Mucosa of descending colon (tissue), 3 donors: ENCODE measurements at regions not wholly inside any gene's neighbourhood (a gene's known extent, or its start where the extent isn't known, plus 50 kb on each side); places are given as distances from the start of the nearest gene placed in this dataset.
A peak's percentile ranks its signal among the peaks of the same experiment; 100 is the strongest.
"Not testable (repeated sequence)": the region's sequence is repeated elsewhere in the genome, so short reads cannot be mapped to it uniquely, and the experiment has no call there.

Experiments used
- ATAC-seq: fragments of 200-7000 bp; cut with Tn5 transposase; one replicate; pipeline ENCODE4 v1.9.1; 2020; ENCODE audit warnings: mild to moderate bottlenecking, moderate library complexity
- DNase-seq, 3 donors: peaks; one replicate each; pipeline ENCODE4 v3.0.0-alpha.2; 2020
- H3K36me3 ChIP-seq: fragments of 200-600 bp; one replicate; pipeline ENCODE4 v1.8.0; 2021; ENCODE audit warnings: low read depth, mild to moderate bottlenecking
- H3K4me1 ChIP-seq: fragments of 200-600 bp; one replicate; pipeline ENCODE4 v1.8.0; 2021; ENCODE audit warnings: low read depth, mild to moderate bottlenecking
- H3K4me3 ChIP-seq: fragments of 200-600 bp; one replicate; pipeline ENCODE4 v1.8.0; 2021; ENCODE audit warnings: mild to moderate bottlenecking
- H3K9me3 ChIP-seq: fragments of 200-600 bp; one replicate; pipeline ENCODE4 v1.8.0; 2021; ENCODE audit warnings: mild to moderate bottlenecking
- intact Hi-C, 2 donors: fragments of 100-400 bp; cut with DNase I in 1 of 2; cut with micrococcal nuclease in 1 of 2; formaldehyde crosslinking; loops; one replicate each; pipeline versions ENCODE4 v1.11.0 to v1.11.1; 2022; cut with DNase I, micrococcal nuclease
- TF ChIP-seq, protein P1 (sequence below): fragments of 200-600 bp; IDR thresholded peaks from one replicate; pipeline ENCODE4 v1.8.0; 2022; ENCODE audit warnings: antibody characterized with exemption, mild to moderate bottlenecking
- donor health status: DM: no; HTN: no; CAD: no; lungs with moderate emphysema.
- donor health status: DM: no; HTN: no; CAD: no.
- donor health status: DM: no; HTN: yes; CAD: no.

DNA sequence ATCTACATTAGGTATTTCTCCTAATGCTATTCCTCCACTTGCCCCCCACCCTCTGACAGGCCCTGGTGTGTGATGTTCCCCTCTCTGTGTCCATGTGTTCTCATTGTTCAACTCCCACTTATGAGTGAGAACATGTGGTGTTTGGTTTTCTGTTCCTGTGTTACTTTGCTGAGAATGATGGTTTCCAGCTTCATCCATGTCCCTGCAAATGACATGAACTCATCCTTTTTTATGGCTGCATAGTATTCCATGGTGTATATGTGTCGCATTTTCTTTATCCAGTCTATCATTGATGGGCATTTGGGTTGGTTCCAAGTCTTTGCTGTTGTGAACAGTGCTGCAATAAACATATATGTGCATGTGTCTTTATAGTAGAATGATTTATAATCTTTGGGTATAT, 50.6 kb upstream of the GRHL3 start:
- intact Hi-C loops, H3K4me3 ChIP-seq, H3K4me1 ChIP-seq, H3K9me3 ChIP-seq, DNase-seq, H3K36me3 ChIP-seq, ATAC-seq: not testable (repeated sequence)

- ATAC-seq: peak; percentile 81
- DNase-seq: peak in 1 of 3 donors; percentile 9
- TF ChIP-seq, protein P1, sequence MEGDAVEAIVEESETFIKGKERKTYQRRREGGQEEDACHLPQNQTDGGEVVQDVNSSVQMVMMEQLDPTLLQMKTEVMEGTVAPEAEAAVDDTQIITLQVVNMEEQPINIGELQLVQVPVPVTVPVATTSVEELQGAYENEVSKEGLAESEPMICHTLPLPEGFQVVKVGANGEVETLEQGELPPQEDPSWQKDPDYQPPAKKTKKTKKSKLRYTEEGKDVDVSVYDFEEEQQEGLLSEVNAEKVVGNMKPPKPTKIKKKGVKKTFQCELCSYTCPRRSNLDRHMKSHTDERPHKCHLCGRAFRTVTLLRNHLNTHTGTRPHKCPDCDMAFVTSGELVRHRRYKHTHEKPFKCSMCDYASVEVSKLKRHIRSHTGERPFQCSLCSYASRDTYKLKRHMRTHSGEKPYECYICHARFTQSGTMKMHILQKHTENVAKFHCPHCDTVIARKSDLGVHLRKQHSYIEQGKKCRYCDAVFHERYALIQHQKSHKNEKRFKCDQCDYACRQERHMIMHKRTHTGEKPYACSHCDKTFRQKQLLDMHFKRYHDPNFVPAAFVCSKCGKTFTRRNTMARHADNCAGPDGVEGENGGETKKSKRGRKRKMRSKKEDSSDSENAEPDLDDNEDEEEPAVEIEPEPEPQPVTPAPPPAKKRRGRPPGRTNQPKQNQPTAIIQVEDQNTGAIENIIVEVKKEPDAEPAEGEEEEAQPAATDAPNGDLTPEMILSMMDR: no peak
- no peaks in the 10 kb centered on the region for H3K4me1 ChIP-seq
- intact Hi-C loops: no loop called here
- no peaks in the 10 kb centered on the region for H3K36me3 ChIP-seq
- no peak overlapping the region for H3K4me3 ChIP-seq
- H3K9me3 ChIP-seq: no peaks in the 10 kb centered on the region
Measured at GRCh38 chr1:24266998-24267397, 52.2 kb upstream of the GRHL3 start.

GRCh38 chr1:24266398-24266941, 52.7 kb upstream of the GRHL3 start:
- H3K4me1 ChIP-seq: no peaks in the 10 kb centered on the region
- ATAC-seq (peak; percentile 23), DNase-seq (no peak)

DNA sequence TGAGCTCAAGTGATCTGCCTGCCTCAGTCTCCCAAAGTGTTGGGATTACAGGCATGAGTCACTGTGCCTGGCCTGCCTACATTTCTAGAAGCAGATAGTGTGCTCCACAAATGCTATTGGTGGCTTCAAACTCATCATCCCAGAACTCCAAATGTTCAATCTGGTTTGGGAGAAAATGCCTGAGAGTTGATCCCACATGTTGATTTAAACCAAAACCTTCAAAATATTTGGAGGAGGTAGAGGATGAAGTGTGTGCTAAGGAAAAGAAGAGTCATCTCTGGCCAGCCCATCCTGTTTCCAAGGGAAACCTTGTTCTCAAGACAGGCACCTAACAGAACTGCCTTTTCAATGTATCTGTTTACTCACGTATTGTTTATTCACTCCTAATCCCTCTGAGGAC, 55.4 kb upstream of the GRHL3 start:
- Histone ChIP-seq H3K9me3 (no peaks in the 10 kb centered on the region), H3K36me3 (no peaks in the 10 kb centered on the region), H3K4me3 (no peak overlapping the region), H3K4me1 (no peaks in the 10 kb centered on the region)
- DNase-seq (no peak), ATAC-seq (no peak)
- intact Hi-C loops: no loop called here
- TF ChIP-seq, protein P1: no peak

More at GRCh38 chr1:24266398-24266941, 52.7 kb upstream of the GRHL3 start:
- H3K4me3 ChIP-seq: no peak overlapping the region
- TF ChIP-seq, protein P1: no peak
- H3K9me3 ChIP-seq: no peaks in the 10 kb centered on the region
- intact Hi-C loops: no loop called here
- H3K36me3 ChIP-seq: no peaks in the 10 kb centered on the region

DNA sequence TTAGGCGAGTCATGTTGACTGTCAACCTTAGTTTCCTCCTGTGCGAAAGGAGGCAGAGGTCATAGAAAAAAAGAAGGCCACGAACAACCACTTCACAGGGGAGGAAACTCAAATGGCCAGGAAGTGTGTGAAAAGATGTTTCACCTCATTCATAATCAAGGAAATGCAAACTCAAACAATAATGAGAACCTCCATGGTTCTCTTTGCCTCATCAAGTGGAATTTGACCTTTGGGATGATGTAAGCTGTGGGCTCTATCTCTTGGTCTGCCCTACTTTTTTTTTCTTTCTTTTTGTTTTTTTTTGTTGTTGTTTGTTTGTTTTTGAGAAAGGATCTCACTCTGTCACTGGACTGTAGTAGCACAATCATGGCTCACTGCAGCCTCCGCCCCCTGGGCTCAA, 55.9 kb upstream of the GRHL3 start:
- ATAC-seq (peak; percentile 67), DNase-seq (no peak)
- intact Hi-C loops: no loop called here
- TF ChIP-seq, protein P1: no peak
- no peaks in the 10 kb centered on the region for H3K9me3 ChIP-seq
- H3K4me3 ChIP-seq: no peak overlapping the region
- no peaks in the 10 kb centered on the region for H3K4me1 ChIP-seq
- H3K36me3 ChIP-seq: no peaks in the 10 kb centered on the region

- Histone ChIP-seq H3K36me3 (no peaks in the 10 kb centered on the region), H3K9me3 (no peaks in the 10 kb centered on the region), H3K4me3 (no peak overlapping the region), H3K4me1 (no peaks in the 10 kb centered on the region)
- intact Hi-C loops: no loop called here
- TF ChIP-seq, protein P1: no peak
- ATAC-seq (no peak), DNase-seq (no peak)
Measured at GRCh38 chr1:24261977-24262376, 57.2 kb upstream of the GRHL3 start.
